ENCODE measurements at regions not wholly inside any gene's neighbourhood (a gene's known extent, or its start where the extent isn't known, plus 50 kb on each side); places are given as distances from the start of the nearest gene placed in this dataset.

DNA sequence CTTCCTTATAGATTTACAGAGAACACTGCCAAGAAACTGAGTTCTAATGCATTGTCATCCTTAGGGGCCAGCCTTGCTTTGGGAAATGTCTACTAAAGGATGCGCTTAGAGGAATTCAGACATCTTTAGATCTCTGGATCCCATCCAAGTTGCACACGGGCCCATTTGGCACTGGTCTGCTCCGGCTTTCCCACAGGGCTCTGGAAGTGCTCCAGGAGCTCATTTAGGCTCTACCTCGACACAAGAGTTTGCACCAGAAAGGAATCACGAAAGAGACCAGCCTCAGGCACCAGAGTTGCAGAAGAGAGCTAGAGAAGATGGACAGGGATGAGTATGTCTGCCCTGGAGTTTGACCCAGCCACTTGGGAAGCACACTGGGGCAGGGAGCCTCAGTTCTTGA, 150.1 kb upstream of the TMEM72 start:
- Histone ChIP-seq H3K27ac (ENCODE audit: low read depth, low read length) (no peak overlapping the region), H3K9ac (ENCODE audit: low read length in 5 of 5) (no peak overlapping the region), H3K9me3 (ENCODE audit: control insufficient read depth in 5 of 5, low read length in 5 of 5) (no peaks in the 10 kb centered on the region), H3K27me3 (ENCODE audit: control insufficient read depth in 5 of 5, insufficient read depth in 4 of 5, low read length in 5 of 5) (peaks cover 0 to 4% (median 0%) of the 10 kb centered on the region in 5 donors), H3K4me3 (ENCODE audit: low read depth in 1 of 5, low read length in 5 of 5) (no peak overlapping the region), H3K4me1 (ENCODE audit: control insufficient read depth in 5 of 5, insufficient read depth in 5 of 5, low read length in 5 of 5) (peaks cover 0 to 12% (median 5%) of the 10 kb centered on the region in 5 donors), H3K36me3 (ENCODE audit: control insufficient read depth in 5 of 5, insufficient read depth in 5 of 5, low read length in 5 of 5) (no peaks in the 10 kb centered on the region)

DNA sequence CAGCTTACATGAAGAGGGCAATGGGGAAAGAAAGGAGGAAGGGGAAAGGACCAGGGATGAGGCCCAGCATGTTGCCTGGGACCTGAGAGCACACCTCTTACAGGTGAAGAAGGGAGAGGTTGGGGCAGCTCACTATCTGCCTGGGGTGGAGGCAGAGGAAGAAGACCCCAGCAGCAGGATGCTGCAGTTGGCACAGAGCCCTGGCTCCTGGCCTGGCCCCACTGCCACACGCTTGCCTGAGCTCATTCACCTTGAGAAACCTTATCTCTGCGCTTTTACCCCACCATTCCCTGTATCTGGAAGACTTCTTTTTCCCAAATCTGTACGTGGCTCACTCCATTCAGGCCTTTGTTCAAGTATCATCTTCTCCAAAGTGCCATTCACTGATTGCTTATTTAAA, 147.8 kb upstream of the TMEM72 start:
- H3K36me3 ChIP-seq (ENCODE audit: control insufficient read depth in 5 of 5, insufficient read depth in 5 of 5, low read length in 5 of 5): no peaks in the 10 kb centered on the region
- no peaks in the 10 kb centered on the region for H3K9me3 ChIP-seq (ENCODE audit: control insufficient read depth in 5 of 5, low read length in 5 of 5)
- H3K9ac ChIP-seq (ENCODE audit: low read length in 5 of 5): no peak overlapping the region
- H3K27me3 ChIP-seq (ENCODE audit: control insufficient read depth in 5 of 5, insufficient read depth in 4 of 5, low read length in 5 of 5): no peaks in the 10 kb centered on the region
- H3K27ac ChIP-seq (ENCODE audit: low read depth, low read length): no peak overlapping the region
- no peak overlapping the region for H3K4me3 ChIP-seq (ENCODE audit: low read depth in 1 of 5, low read length in 5 of 5)
- peaks cover 0 to 12% (median 5%) of the 10 kb centered on the region in 5 donors for H3K4me1 ChIP-seq (ENCODE audit: control insufficient read depth in 5 of 5, insufficient read depth in 5 of 5, low read length in 5 of 5)

DNA sequence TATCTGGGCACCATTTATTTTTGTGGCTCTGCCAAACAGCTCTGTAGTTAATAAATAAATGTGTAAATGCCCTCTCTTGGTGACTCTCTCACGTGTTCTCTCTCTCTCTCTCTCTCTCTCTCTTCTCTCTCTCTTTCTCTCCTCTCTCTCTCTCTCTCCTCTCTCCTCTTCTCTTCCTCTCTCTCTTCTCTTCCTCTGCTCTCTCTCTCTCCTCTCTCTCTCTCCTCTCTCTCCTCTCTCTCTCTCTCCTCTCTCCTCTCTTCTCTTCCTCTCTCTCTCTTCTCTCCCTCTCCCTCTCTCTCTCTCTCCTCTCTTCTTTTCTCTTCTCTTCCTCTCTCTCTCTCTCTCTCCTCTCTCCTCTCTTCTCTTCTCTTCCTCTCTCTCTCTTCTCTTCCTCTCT, 145.8 kb upstream of the TMEM72 start:
- Histone ChIP-seq H3K27me3 (ENCODE audit: control insufficient read depth in 5 of 5, insufficient read depth in 4 of 5, low read length in 5 of 5) (no peaks in the 10 kb centered on the region), H3K4me1 (ENCODE audit: control insufficient read depth in 5 of 5, insufficient read depth in 5 of 5, low read length in 5 of 5) (peaks cover 0 to 19% (median 11%) of the 10 kb centered on the region in 5 donors), H3K9me3 (ENCODE audit: control insufficient read depth in 5 of 5, low read length in 5 of 5) (no peaks in the 10 kb centered on the region), H3K9ac (ENCODE audit: low read length in 5 of 5) (no peak overlapping the region), H3K4me3 (ENCODE audit: low read depth in 1 of 5, low read length in 5 of 5) (no peak overlapping the region), H3K27ac (ENCODE audit: low read depth, low read length) (no peak overlapping the region), H3K36me3 (ENCODE audit: control insufficient read depth in 5 of 5, insufficient read depth in 5 of 5, low read length in 5 of 5) (no peaks in the 10 kb centered on the region)

DNA sequence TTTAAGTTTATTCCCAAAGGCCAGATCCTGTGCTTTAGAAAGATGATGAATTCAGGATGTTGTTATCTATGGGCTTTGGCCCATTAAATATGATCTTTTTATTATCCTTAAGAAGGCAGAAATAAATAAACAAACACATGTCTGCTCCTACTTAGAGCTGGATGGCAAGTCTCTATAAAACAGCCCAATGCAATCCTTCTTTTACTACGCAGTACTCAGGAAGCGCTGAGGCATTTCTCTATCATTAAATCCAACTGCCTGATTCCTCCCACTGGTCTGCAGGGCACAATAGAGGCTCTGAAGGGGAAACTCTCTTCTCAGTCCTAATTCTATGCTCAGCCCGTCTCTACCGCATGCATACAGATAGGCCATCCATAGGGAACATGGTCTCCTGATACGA, 144.5 kb upstream of the TMEM72 start:
- Histone ChIP-seq H3K9me3 (ENCODE audit: control insufficient read depth in 5 of 5, low read length in 5 of 5) (no peaks in the 10 kb centered on the region), H3K4me1 (ENCODE audit: control insufficient read depth in 5 of 5, insufficient read depth in 5 of 5, low read length in 5 of 5) (peaks cover 0 to 19% (median 11%) of the 10 kb centered on the region in 5 donors), H3K27me3 (ENCODE audit: control insufficient read depth in 5 of 5, insufficient read depth in 4 of 5, low read length in 5 of 5) (no peaks in the 10 kb centered on the region), H3K27ac (ENCODE audit: low read depth, low read length) (no peak overlapping the region), H3K36me3 (ENCODE audit: control insufficient read depth in 5 of 5, insufficient read depth in 5 of 5, low read length in 5 of 5) (no peaks in the 10 kb centered on the region), H3K9ac (ENCODE audit: low read length in 5 of 5) (no peak overlapping the region), H3K4me3 (ENCODE audit: low read depth in 1 of 5, low read length in 5 of 5) (no peak overlapping the region)

DNA sequence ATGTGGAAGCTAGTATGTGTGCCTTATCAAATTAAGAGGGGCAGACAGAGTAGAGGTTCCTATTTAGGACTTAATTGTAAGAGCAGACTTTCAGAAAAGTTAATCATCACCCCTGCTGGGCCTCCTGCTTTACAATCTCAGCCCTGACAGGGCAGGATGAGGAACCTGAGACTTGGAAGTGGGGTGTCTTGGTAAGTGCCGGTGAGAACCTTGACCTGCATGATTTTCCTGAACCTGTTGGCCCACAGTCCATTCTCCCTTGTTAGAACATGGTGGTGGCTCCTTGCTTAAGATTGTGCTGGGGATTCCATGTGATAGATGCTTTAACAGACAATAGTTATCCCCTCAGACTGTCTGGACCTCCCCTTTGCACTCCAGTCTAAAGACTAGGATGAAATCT, 141.7 kb upstream of the TMEM72 start:
- H3K4me3 ChIP-seq (ENCODE audit: low read depth in 1 of 5, low read length in 5 of 5): no peak overlapping the region
- no peak overlapping the region for H3K27ac ChIP-seq (ENCODE audit: low read depth, low read length)
- H3K9ac ChIP-seq (ENCODE audit: low read length in 5 of 5): no peak overlapping the region
- H3K9me3 ChIP-seq (ENCODE audit: control insufficient read depth in 5 of 5, low read length in 5 of 5): no peaks in the 10 kb centered on the region
- no peaks in the 10 kb centered on the region for H3K27me3 ChIP-seq (ENCODE audit: control insufficient read depth in 5 of 5, insufficient read depth in 4 of 5, low read length in 5 of 5)
- H3K36me3 ChIP-seq (ENCODE audit: control insufficient read depth in 5 of 5, insufficient read depth in 5 of 5, low read length in 5 of 5): no peaks in the 10 kb centered on the region
- peaks cover 0 to 13% (median 6%) of the 10 kb centered on the region in 5 donors for H3K4me1 ChIP-seq (ENCODE audit: control insufficient read depth in 5 of 5, insufficient read depth in 5 of 5, low read length in 5 of 5)

DNA sequence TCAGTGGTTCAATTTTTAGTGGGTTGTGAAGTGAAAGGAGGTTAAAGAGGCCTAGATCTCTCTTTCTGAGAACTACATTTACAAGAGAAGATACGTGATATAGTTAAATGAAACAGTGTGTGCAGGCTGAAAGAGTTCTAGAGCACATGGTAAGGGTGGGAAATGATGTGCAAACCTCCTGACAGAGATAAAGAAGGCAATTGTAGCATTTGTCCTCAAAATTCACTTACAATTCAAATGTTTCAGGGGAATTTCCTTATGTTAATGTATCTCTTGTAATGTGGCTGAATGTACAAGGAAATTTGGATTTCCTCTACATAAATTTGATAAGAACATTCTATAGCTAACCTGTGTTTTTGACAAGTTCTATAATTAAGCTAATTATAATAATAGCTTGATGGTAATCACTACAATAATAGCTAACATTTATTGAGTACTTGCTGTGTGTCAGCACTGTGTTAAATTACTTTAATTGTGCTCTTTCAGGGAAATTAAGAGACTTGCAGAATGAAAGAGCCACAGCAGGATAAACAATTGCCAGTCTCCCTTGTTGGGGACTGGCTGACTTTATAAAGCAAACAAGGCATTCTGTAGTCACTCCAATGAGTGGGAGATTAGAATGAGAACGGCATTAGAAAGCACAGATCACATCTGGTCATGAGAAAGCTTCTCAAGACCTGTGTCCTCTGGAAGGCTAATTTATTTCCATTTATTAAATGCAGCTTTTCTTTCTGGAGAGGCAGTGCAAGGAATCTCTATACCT, 139.7 kb upstream of the TMEM72 start:
- H3K27ac ChIP-seq (ENCODE audit: low read depth, low read length): no peak overlapping the region
- no peak overlapping the region for H3K9ac ChIP-seq (ENCODE audit: low read length in 5 of 5)
- peaks cover 0 to 14% (median 2%) of the 10 kb centered on the region in 5 donors for H3K4me1 ChIP-seq (ENCODE audit: control insufficient read depth in 5 of 5, insufficient read depth in 5 of 5, low read length in 5 of 5)
- no peaks in the 10 kb centered on the region for H3K27me3 ChIP-seq (ENCODE audit: control insufficient read depth in 5 of 5, insufficient read depth in 4 of 5, low read length in 5 of 5)
- H3K36me3 ChIP-seq (ENCODE audit: control insufficient read depth in 5 of 5, insufficient read depth in 5 of 5, low read length in 5 of 5): no peaks in the 10 kb centered on the region
- H3K4me3 ChIP-seq (ENCODE audit: low read depth in 1 of 5, low read length in 5 of 5): no peak overlapping the region
- H3K9me3 ChIP-seq (ENCODE audit: control insufficient read depth in 5 of 5, low read length in 5 of 5): no peaks in the 10 kb centered on the region

DNA sequence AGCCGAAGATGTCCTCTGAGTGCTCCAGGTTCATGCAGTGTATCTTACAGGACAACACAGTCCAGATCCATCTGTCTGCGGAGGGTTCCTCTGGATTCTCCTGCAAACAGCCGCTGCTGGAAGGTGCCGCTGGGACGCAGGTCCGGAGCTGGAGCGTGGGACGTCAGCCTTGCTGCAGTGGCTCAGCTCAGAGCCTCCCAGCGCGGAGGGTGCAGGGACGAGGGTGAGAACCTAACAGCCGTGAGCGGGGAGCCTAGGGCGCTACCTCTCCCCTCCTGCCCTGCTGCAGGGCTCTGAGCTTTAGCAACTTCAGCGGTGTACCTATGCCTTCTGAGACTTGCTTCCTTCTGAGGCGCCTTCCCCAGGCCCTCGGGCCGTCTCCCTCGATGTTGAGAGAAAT, 137.6 kb upstream of the TMEM72 start:
- Histone ChIP-seq H3K27ac (ENCODE audit: low read depth, low read length) (no peak overlapping the region), H3K4me1 (ENCODE audit: control insufficient read depth in 5 of 5, insufficient read depth in 5 of 5, low read length in 5 of 5) (peaks cover 0 to 14% (median 2%) of the 10 kb centered on the region in 5 donors), H3K27me3 (ENCODE audit: control insufficient read depth in 5 of 5, insufficient read depth in 4 of 5, low read length in 5 of 5) (no peaks in the 10 kb centered on the region), H3K9ac (ENCODE audit: low read length in 5 of 5) (no peak overlapping the region), H3K36me3 (ENCODE audit: control insufficient read depth in 5 of 5, insufficient read depth in 5 of 5, low read length in 5 of 5) (no peaks in the 10 kb centered on the region), H3K4me3 (ENCODE audit: low read depth in 1 of 5, low read length in 5 of 5) (no peak overlapping the region), H3K9me3 (ENCODE audit: control insufficient read depth in 5 of 5, low read length in 5 of 5) (no peaks in the 10 kb centered on the region)

DNA sequence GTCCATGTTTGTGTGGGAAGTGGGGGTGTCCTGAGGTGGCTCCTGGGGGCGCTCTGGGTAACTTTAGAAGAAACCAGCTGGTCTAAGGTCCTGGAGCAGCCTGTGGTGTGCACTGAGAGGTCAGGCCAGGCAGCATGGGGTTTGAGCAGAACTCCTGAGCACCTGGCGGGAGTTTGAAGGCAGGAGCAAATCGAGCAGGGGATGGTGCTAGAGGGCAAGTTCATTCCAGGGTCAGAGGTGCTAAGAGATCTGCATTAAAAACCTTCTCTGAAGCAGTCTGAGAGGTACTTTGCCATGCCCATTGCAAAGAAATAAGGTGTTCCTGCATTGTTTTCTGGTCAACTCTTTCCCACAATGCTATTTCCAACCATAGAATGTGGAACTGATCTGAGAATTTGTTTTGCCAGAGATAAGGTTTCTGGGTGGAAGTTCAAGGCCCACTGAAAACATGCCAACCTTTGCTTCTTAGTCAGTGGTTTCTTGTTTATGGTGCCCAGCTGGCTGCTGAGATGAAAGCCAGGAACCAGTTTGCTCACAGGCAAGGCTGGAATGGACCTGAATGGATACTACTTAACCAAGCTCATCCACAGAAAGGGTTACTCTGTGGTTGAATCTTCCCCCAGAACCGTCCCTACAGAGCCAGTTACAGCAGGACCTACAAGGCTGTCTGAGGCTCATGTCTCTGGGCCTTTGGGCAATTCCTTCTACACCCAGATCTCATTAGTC, 136.3 kb upstream of the TMEM72 start:
- H3K27me3 ChIP-seq (ENCODE audit: control insufficient read depth in 5 of 5, insufficient read depth in 4 of 5, low read length in 5 of 5): peaks cover 0 to 3% (median 0%) of the 10 kb centered on the region in 5 donors
- no peak overlapping the region for H3K4me3 ChIP-seq (ENCODE audit: low read depth in 1 of 5, low read length in 5 of 5)
- H3K9ac ChIP-seq (ENCODE audit: low read length in 5 of 5): no peak overlapping the region
- H3K27ac ChIP-seq (ENCODE audit: low read depth, low read length): no peak overlapping the region
- H3K4me1 ChIP-seq (ENCODE audit: control insufficient read depth in 5 of 5, insufficient read depth in 5 of 5, low read length in 5 of 5): peaks cover 0 to 16% (median 6%) of the 10 kb centered on the region in 5 donors
- H3K9me3 ChIP-seq (ENCODE audit: control insufficient read depth in 5 of 5, low read length in 5 of 5): no peaks in the 10 kb centered on the region
- H3K36me3 ChIP-seq (ENCODE audit: control insufficient read depth in 5 of 5, insufficient read depth in 5 of 5, low read length in 5 of 5): no peaks in the 10 kb centered on the region

DNA sequence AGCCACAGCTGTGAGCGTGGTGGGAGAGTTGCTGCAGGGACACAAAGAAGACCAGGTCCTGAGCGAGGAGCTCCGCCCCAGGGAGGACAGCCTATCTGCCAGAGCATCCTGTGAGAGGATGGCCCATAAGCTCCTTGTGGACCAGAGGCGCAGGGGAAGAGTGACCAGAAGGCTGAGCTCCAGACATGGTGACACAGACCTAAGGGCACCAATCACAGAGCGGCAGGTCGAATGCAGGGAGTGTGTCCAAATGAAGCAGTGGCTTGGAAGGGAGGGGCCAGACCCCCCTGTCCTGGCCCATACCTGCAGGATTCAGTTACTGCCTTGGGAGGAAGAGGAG, 135.8 kb upstream of the TMEM72 start:
- Histone ChIP-seq H3K9me3 (ENCODE audit: control insufficient read depth in 5 of 5, low read length in 5 of 5) (no peaks in the 10 kb centered on the region), H3K4me3 (ENCODE audit: low read depth in 1 of 5, low read length in 5 of 5) (no peak overlapping the region), H3K27me3 (ENCODE audit: control insufficient read depth in 5 of 5, insufficient read depth in 4 of 5, low read length in 5 of 5) (peaks cover 0 to 3% (median 0%) of the 10 kb centered on the region in 5 donors), H3K36me3 (ENCODE audit: control insufficient read depth in 5 of 5, insufficient read depth in 5 of 5, low read length in 5 of 5) (no peaks in the 10 kb centered on the region), H3K4me1 (ENCODE audit: control insufficient read depth in 5 of 5, insufficient read depth in 5 of 5, low read length in 5 of 5) (peaks cover 0 to 18% (median 6%) of the 10 kb centered on the region in 5 donors), H3K27ac (ENCODE audit: low read depth, low read length) (no peak overlapping the region), H3K9ac (ENCODE audit: low read length in 5 of 5) (no peak overlapping the region)

DNA sequence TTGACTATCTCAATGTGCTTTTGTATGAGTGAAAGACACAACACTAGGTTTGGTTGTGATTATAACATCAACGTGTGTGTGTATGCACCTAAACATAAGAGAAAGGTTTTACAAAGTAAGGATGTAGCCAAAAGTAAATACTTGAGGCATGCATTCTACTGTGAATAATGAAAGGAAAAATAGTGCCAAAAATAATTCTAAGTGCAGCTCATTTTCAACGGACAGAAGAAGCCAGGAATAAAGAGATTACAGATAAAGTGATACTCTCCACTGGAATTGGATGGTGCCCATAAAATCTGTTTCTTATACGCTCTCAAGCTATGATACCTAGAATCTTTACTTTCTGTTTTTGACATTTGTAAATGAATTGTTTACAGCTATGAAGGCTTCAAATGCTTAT, 135.0 kb upstream of the TMEM72 start:
- H3K9me3 ChIP-seq (ENCODE audit: control insufficient read depth in 5 of 5, low read length in 5 of 5): no peaks in the 10 kb centered on the region
- no peak overlapping the region for H3K4me3 ChIP-seq (ENCODE audit: low read depth in 1 of 5, low read length in 5 of 5)
- peaks cover 0 to 3% (median 0%) of the 10 kb centered on the region in 5 donors for H3K27me3 ChIP-seq (ENCODE audit: control insufficient read depth in 5 of 5, insufficient read depth in 4 of 5, low read length in 5 of 5)
- H3K4me1 ChIP-seq (ENCODE audit: control insufficient read depth in 5 of 5, insufficient read depth in 5 of 5, low read length in 5 of 5): peaks cover 0 to 21% (median 9%) of the 10 kb centered on the region in 5 donors
- no peak overlapping the region for H3K9ac ChIP-seq (ENCODE audit: low read length in 5 of 5)
- H3K36me3 ChIP-seq (ENCODE audit: control insufficient read depth in 5 of 5, insufficient read depth in 5 of 5, low read length in 5 of 5): no peaks in the 10 kb centered on the region
- H3K27ac ChIP-seq (ENCODE audit: low read depth, low read length): no peak overlapping the region
